IMR-90 (cell line): ENCODE measurements at regions not wholly inside any gene's neighbourhood (a gene's known extent, or its start where the extent isn't known, plus 50 kb on each side); places are given as distances from the start of the nearest gene placed in this dataset.

Experiments used
- ATAC-seq: fragments of 200-7000 bp; cut with Tn5 transposase; 2 replicates; pipeline ENCODE4 v1.9.1; 2020; ENCODE audit warnings: low read depth, mild to moderate bottlenecking, moderate library complexity
- BruUV-seq: library from RNA; stranded (reverse); fragments of 400-500 nt; replicated peaks from 2 replicates; lab custom pipeline; 2021; lab: Mats Ljungman, UMichigan
- CTCF ChIA-PET: fragments of 300-600 bp; formaldehyde crosslinking; extraction: SDS; loops from one replicate; lab custom pipeline; 2021; ENCODE audit warnings: antibody characterized with exemption; lab: Yijun Ruan, JAX
- POLR2A ChIA-PET: fragments of 300-600 bp; sonication (Branson Sonifier 250); formaldehyde crosslinking; loops from one replicate; lab custom pipeline; 2022; ENCODE audit warnings: antibody characterized with exemption; ENCODE audit not compliant: unreplicated experiment; lab: Charles Lee
- DNase-seq: peaks from one replicate; pipeline ENCODE4 v3.0.0; 2013
- H2AFZ ChIP-seq: replicated peaks from 2 replicates; pipeline ENCODE3; 2013; ENCODE audit warnings: low read length, mild to moderate bottlenecking; ENCODE audit not compliant: poor library complexity
- H2AK5ac ChIP-seq: 2 replicates; pipeline ENCODE4 v1.6.1; 2013; ENCODE audit warnings: low read depth, low read length, inconsistent platforms
- H2AK9ac ChIP-seq: replicated peaks from 2 replicates; pipeline ENCODE3; 2013; ENCODE audit warnings: mild to moderate bottlenecking, low read depth, low read length, moderate library complexity; ENCODE audit not compliant: poor library complexity
- H2BK120ac ChIP-seq: 2 replicates; pipeline ENCODE4 v1.6.1; 2013; ENCODE audit warnings: low read depth, low read length, inconsistent platforms
- H2BK15ac ChIP-seq: 3 replicates; pipeline ENCODE4 v1.6.1; 2013; ENCODE audit warnings: low read depth, low read length, inconsistent platforms
- H2BK20ac ChIP-seq: 2 replicates; pipeline ENCODE4 v1.6.1; 2013; ENCODE audit warnings: low read depth, mild to moderate bottlenecking, inconsistent platforms, low read length, moderate library complexity
- H2BK5ac ChIP-seq: 2 replicates; pipeline ENCODE4 v1.6.1; 2013; ENCODE audit warnings: mild to moderate bottlenecking, low read depth, low read length, inconsistent platforms; ENCODE audit not compliant: poor library complexity, severe bottlenecking
- H3K14ac ChIP-seq: replicated peaks from 2 replicates; pipeline ENCODE4 v1.6.1; 2013; ENCODE audit warnings: low read depth, low read length, inconsistent platforms
- H3K18ac ChIP-seq: 2 replicates; pipeline ENCODE4 v1.6.1; 2013; ENCODE audit warnings: low read depth, low read length, control low read depth
- H3K23ac ChIP-seq: 2 replicates; pipeline ENCODE4 v1.6.1; 2013; ENCODE audit warnings: low read depth, low read length, inconsistent platforms
- H3K27ac ChIP-seq: 2 replicates; pipeline ENCODE4 v1.5.1; 2013; ENCODE audit warnings: mild to moderate bottlenecking, control low read depth, low read length; ENCODE audit not compliant: insufficient read depth
- H3K27me3 ChIP-seq: 2 replicates; pipeline ENCODE4 v1.6.1; 2013; ENCODE audit warnings: low read length; ENCODE audit not compliant: control insufficient read depth, insufficient read depth
- H3K36me3 ChIP-seq: 2 replicates; pipeline ENCODE4 v1.6.1; 2013; ENCODE audit warnings: low read length, mixed read lengths; ENCODE audit not compliant: control insufficient read depth, insufficient read depth
- H3K4ac ChIP-seq: 2 replicates; pipeline ENCODE4 v1.6.1; 2013; ENCODE audit warnings: low read depth, low read length, inconsistent platforms
- H3K4me1 ChIP-seq: 2 replicates; pipeline ENCODE4 v1.6.1; 2013; ENCODE audit warnings: low read length, mixed read lengths; ENCODE audit not compliant: control insufficient read depth, insufficient read depth
- H3K4me2 ChIP-seq: 2 replicates; pipeline ENCODE4 v1.6.1; 2013; ENCODE audit warnings: low read depth, mild to moderate bottlenecking, control low read depth, low read length, moderate library complexity
- H3K4me3 ChIP-seq: 2 replicates; pipeline ENCODE4 v1.5.1; 2013; ENCODE audit warnings: low read depth, mild to moderate bottlenecking, control low read depth, low read length, moderate library complexity; ENCODE audit not compliant: insufficient read depth
- H3K56ac ChIP-seq: 2 replicates; pipeline ENCODE4 v1.6.1; 2013; ENCODE audit warnings: low read length, inconsistent platforms; ENCODE audit not compliant: insufficient read depth; ENCODE audit errors: extremely low read depth
- H3K79me1 ChIP-seq, 2 experiments: 2 replicates each; pipeline ENCODE4 v1.6.1; 2013; ENCODE audit warnings: low read length in 2 of 2, inconsistent platforms in 1 of 2, low read depth in 1 of 2
- H3K9ac ChIP-seq: 2 replicates; pipeline ENCODE4 v1.6.1; 2013; ENCODE audit warnings: low read depth, low read length, control low read depth
- H3K9me1 ChIP-seq: 2 replicates; pipeline ENCODE4 v1.6.1; 2013; ENCODE audit warnings: low read length, inconsistent platforms; ENCODE audit not compliant: insufficient read depth
- H3K9me3 ChIP-seq: 2 replicates; pipeline ENCODE4 v1.6.1; 2013; ENCODE audit warnings: low read length; ENCODE audit not compliant: control insufficient read depth, insufficient read depth
- H4K20me1 ChIP-seq: 2 replicates; pipeline ENCODE4 v1.6.1; 2013; ENCODE audit warnings: low read length, inconsistent platforms; ENCODE audit not compliant: insufficient read depth
- H4K5ac ChIP-seq: 2 replicates; pipeline ENCODE4 v1.6.1; 2013; ENCODE audit warnings: mild to moderate bottlenecking, low read depth, low read length, control low read depth
- H4K8ac ChIP-seq, 2 experiments: 2 replicates each; pipeline ENCODE4 v1.6.1; 2013; ENCODE audit warnings: low read depth in 2 of 2, low read length in 2 of 2, control low read depth in 1 of 2, inconsistent platforms in 1 of 2
- H4K91ac ChIP-seq: 2 replicates; pipeline ENCODE4 v1.6.1; 2013; ENCODE audit warnings: low read depth, low read length, inconsistent platforms; ENCODE audit not compliant: insufficient read depth
- BHLHE40 ChIP-seq: fragments of 150-350 bp; IDR thresholded peaks from 2 replicates; pipeline ENCODE4 v1.6.1; 2016; ENCODE audit warnings: mild to moderate bottlenecking, low read depth, low read length
- CEBPB ChIP-seq: IDR thresholded peaks from 2 replicates; pipeline ENCODE4 v1.6.1; 2012; ENCODE audit warnings: low read depth, low read length, improper control_type of control experiment
- CHD1 ChIP-seq: IDR thresholded peaks from 2 replicates; pipeline ENCODE4 v1.6.1; 2012; ENCODE audit warnings: low read depth, low read length, improper control_type of control experiment
- FOS ChIP-seq: fragments of 150-350 bp; IDR thresholded peaks from 2 replicates; pipeline ENCODE4 v1.6.1; 2016; ENCODE audit warnings: low read depth, low read length
- MAFK ChIP-seq: IDR thresholded peaks from 2 replicates; pipeline ENCODE4 v1.6.1; 2012; ENCODE audit warnings: low read depth, low read length, improper control_type of control experiment
- MAZ ChIP-seq: IDR thresholded peaks from 2 replicates; pipeline ENCODE4 v1.6.1; 2012; ENCODE audit warnings: low read depth, mild to moderate bottlenecking, low read length, improper control_type of control experiment, moderate library complexity, borderline replicate concordance
- MXI1 ChIP-seq: IDR thresholded peaks from 2 replicates; pipeline ENCODE4 v1.6.1; 2012; ENCODE audit warnings: low read depth, mild to moderate bottlenecking, low read length, moderate library complexity, borderline replicate concordance
- NFE2L2 ChIP-seq: fragments of 150-350 bp; IDR thresholded peaks from 2 replicates; pipeline ENCODE4 v1.6.1; 2016; ENCODE audit warnings: low read depth, mild to moderate bottlenecking, low read length
- POLR2A ChIP-seq: IDR thresholded peaks from 2 replicates; pipeline ENCODE4 v1.6.1; 2012; ENCODE audit warnings: mild to moderate bottlenecking, low read depth, low read length
- RAD21 ChIP-seq: IDR thresholded peaks from 2 replicates; pipeline ENCODE4 v1.6.1; 2012; ENCODE audit warnings: low read length, improper control_type of control experiment
- RCOR1 ChIP-seq: IDR thresholded peaks from 2 replicates; pipeline ENCODE4 v1.6.1; 2012; ENCODE audit warnings: mild to moderate bottlenecking, low read length, improper control_type of control experiment; ENCODE audit not compliant: insufficient replicate concordance
- RFX5 ChIP-seq: IDR thresholded peaks from 2 replicates; pipeline ENCODE4 v1.8.0; 2012; ENCODE audit warnings: low read depth, mild to moderate bottlenecking, low read length, moderate library complexity
- SMC3 ChIP-seq: fragments of 150-350 bp; IDR thresholded peaks from 2 replicates; pipeline ENCODE4 v1.6.1; 2016; ENCODE audit warnings: low read depth, mild to moderate bottlenecking, antibody characterized with exemption, low read length, moderate library complexity
- dilution Hi-C: fragments of 300-500 bp; cut with HindIII; formaldehyde crosslinking; loops from one replicate; pipeline ENCODE4 v1.14.3; 2018; ENCODE audit warnings: low sequenced_read_pairs; ENCODE audit not compliant: unreplicated experiment
- in situ Hi-C: fragments of 300-500 bp; cut with MboI; formaldehyde crosslinking; loops from 3 replicates; pipeline ENCODE4 v1.14.3; 2019; ENCODE audit warnings: low sequenced_read_pairs, inconsistent platforms, mixed read lengths
- intact Hi-C: fragments of 100-400 bp; cut with micrococcal nuclease; formaldehyde crosslinking; loops from 2 replicates; pipeline ENCODE4 v1.10.0; 2022
- TF ChIP-seq, protein P1 (sequence below): fragments of 150-350 bp; IDR thresholded peaks from 2 replicates; pipeline ENCODE4 v1.6.1; 2017; ENCODE audit warnings: mild to moderate bottlenecking, antibody characterized with exemption, low read length, low read depth
- TF ChIP-seq, protein P2 (sequence below): conservative IDR thresholded peaks from 2 replicates; pipeline ENCODE4 v1.5.1; 2012; ENCODE audit warnings: mild to moderate bottlenecking, low read depth, low read length, improper control_type of control experiment
- TF ChIP-seq, protein P3 (sequence below): fragments of 150-350 bp; IDR thresholded peaks from 2 replicates; pipeline ENCODE4 v1.6.1; 2016; ENCODE audit warnings: low read depth, mild to moderate bottlenecking, low read length, moderate library complexity, borderline replicate concordance

DNA sequence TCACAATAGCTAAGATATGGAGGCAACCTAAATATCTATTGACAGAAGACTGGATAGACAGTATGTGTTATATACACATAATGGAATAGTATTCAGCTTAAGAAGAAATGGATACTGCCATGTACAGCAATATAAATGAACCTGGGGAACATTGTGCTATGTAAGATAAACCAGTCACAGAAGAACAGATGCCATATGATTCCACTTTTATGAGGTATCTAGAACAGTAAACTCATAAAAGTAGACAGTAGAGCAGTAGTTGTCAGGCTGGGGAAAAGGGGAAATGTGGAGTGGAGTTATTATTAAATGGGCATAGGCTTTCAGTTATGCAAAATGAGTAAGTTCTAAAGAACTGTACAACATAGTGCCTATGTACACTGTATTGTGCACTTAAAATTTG lies 1055.7 kb upstream of the TMEFF2 start:
- Histone ChIP-seq H3K4me2 (no peak overlapping the region), H2BK5ac (no peak overlapping the region), H3K4me3 (no peak overlapping the region), H2BK15ac (no peak overlapping the region), H3K36me3 (no peaks in the 10 kb centered on the region), H2AK9ac (no peak overlapping the region), H3K27me3 (no peaks in the 10 kb centered on the region), H4K20me1 (no peaks in the 10 kb centered on the region), H3K4ac (no peak overlapping the region), H3K4me1 (no peaks in the 10 kb centered on the region), H3K27ac (no peak overlapping the region), H3K18ac (no peak overlapping the region), H2BK120ac (no peak overlapping the region), H3K9ac (no peak overlapping the region), H3K9me1 (no peaks in the 10 kb centered on the region), H4K8ac (no peak overlapping the region), H2AFZ (no peak overlapping the region), H3K79me1 (no peaks in the 10 kb centered on the region), H2BK20ac (no peak overlapping the region), H3K14ac (no peak overlapping the region), H3K56ac (no peak overlapping the region), H3K23ac (no peak overlapping the region), H2AK5ac (no peak overlapping the region), H3K9me3 (peaks cover 2% of the 10 kb centered on the region; the same call in 1 of the 2 replicates), H4K5ac (no peak overlapping the region), H4K91ac (no peak overlapping the region)
- ATAC-seq (no peak), DNase-seq (no peak)
- dilution Hi-C loops, result no loop called here
- in situ Hi-C loops, result no loop called here
- no TSS peak for BruUV-seq
- CTCF ChIA-PET, result no interaction called here
- POLR2A ChIA-PET, result no interaction called here
- TF ChIP-seq FOS (no peak), MXI1 (no peak), POLR2A (no peak), MAZ (no peak), NFE2L2 (no peak), CEBPB (no peak), BHLHE40 (no peak), SMC3 (no peak), CHD1 (no peak), RFX5 (no peak), MAFK (no peak), RAD21 (no peak), RCOR1 (no peak)
- TF ChIP-seq, protein P1, sequence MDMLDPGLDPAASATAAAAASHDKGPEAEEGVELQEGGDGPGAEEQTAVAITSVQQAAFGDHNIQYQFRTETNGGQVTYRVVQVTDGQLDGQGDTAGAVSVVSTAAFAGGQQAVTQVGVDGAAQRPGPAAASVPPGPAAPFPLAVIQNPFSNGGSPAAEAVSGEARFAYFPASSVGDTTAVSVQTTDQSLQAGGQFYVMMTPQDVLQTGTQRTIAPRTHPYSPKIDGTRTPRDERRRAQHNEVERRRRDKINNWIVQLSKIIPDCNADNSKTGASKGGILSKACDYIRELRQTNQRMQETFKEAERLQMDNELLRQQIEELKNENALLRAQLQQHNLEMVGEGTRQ, result no peak
- TF ChIP-seq, protein P2, sequence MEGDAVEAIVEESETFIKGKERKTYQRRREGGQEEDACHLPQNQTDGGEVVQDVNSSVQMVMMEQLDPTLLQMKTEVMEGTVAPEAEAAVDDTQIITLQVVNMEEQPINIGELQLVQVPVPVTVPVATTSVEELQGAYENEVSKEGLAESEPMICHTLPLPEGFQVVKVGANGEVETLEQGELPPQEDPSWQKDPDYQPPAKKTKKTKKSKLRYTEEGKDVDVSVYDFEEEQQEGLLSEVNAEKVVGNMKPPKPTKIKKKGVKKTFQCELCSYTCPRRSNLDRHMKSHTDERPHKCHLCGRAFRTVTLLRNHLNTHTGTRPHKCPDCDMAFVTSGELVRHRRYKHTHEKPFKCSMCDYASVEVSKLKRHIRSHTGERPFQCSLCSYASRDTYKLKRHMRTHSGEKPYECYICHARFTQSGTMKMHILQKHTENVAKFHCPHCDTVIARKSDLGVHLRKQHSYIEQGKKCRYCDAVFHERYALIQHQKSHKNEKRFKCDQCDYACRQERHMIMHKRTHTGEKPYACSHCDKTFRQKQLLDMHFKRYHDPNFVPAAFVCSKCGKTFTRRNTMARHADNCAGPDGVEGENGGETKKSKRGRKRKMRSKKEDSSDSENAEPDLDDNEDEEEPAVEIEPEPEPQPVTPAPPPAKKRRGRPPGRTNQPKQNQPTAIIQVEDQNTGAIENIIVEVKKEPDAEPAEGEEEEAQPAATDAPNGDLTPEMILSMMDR, result no peak
- TF ChIP-seq, protein P3, sequence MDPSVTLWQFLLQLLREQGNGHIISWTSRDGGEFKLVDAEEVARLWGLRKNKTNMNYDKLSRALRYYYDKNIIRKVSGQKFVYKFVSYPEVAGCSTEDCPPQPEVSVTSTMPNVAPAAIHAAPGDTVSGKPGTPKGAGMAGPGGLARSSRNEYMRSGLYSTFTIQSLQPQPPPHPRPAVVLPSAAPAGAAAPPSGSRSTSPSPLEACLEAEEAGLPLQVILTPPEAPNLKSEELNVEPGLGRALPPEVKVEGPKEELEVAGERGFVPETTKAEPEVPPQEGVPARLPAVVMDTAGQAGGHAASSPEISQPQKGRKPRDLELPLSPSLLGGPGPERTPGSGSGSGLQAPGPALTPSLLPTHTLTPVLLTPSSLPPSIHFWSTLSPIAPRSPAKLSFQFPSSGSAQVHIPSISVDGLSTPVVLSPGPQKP, result no peak
- intact Hi-C loops, result no loop called here
